ENCODE measurements at regions not wholly inside any gene's neighbourhood (a gene's known extent, or its start where the extent isn't known, plus 50 kb on each side); places are given as distances from the start of the nearest gene placed in this dataset.

DNA sequence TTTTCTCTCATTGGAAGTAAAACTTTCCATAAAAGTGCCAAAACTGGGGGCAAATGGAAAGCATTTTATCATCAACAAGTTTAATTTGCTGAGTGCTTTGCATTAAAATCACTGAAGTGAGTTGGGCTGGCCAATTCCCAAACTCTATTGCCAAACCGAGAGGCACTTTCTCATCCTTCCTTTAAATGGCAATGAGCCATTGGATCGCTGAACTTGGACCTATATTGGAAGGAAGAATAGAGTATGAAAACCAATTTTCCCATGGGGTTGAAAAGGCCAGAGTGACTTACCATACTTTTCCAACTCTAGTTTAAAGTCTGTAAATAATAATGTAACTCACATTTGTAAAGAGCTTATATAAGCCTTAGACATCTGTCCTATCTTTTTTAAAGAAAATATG lies 189.1 kb upstream of the C1orf87 start:
- Mint-ChIP-seq H3K4me1 (no peaks in the 10 kb centered on the region), H3K4me3 (no peak overlapping the region), H3K27me3 (ENCODE audit: low read depth in 3 of 3) (peaks cover 0 to 2% (median 2%) of the 10 kb centered on the region in 3 donors), H3K9me3 (peaks cover 0 to 5% (median 2%) of the 10 kb centered on the region in 7 donors), H3K27ac (no peak overlapping the region), H3K36me3 (no peaks in the 10 kb centered on the region)
- intact Hi-C loops (cut with micrococcal nuclease) = no loop called here
- Histone ChIP-seq H3K4me2 (replicated peaks; ENCODE audit: extremely low read depth, low read length, poor library complexity, severe bottlenecking) (no peak overlapping the region), H3K79me2 (ENCODE audit: insufficient read depth, low read length) (no peaks in the 10 kb centered on the region), H3K27ac (ENCODE audit: low read depth in 1 of 2, low read length in 2 of 2) (no peak overlapping the region), H3K4me1 (ENCODE audit: control insufficient read depth in 1 of 2, insufficient read depth in 2 of 2, low read length in 2 of 2) (no peaks in the 10 kb centered on the region), H3K27me3 (ENCODE audit: control insufficient read depth in 2 of 2, insufficient read depth in 2 of 2, low read length in 2 of 2) (no peaks in the 10 kb centered on the region), H3K36me3 (replicated peaks in 1 of 2; ENCODE audit: control insufficient read depth in 1 of 2, insufficient read depth in 2 of 2, low read length in 2 of 2) (no peaks in the 10 kb centered on the region), H3K4me3 (replicated peaks in 1 of 3; ENCODE audit: low read depth in 2 of 3, low read length in 3 of 3) (no peak overlapping the region), H2AFZ (ENCODE audit: insufficient read depth, low read depth, low read length, poor library complexity, severe bottlenecking) (no peak overlapping the region), H4K20me1 (ENCODE audit: insufficient read depth, low read length) (no peaks in the 10 kb centered on the region), H3K9me3 (replicated peaks in 1 of 2; ENCODE audit: control insufficient read depth in 1 of 2, insufficient read depth in 1 of 2, low read length in 2 of 2) (no peaks in the 10 kb centered on the region), H3K9ac (ENCODE audit: insufficient read depth, low read length, poor library complexity, severe bottlenecking) (no peak overlapping the region)
- DNase-seq = no peak
- TF ChIP-seq, protein P1, sequence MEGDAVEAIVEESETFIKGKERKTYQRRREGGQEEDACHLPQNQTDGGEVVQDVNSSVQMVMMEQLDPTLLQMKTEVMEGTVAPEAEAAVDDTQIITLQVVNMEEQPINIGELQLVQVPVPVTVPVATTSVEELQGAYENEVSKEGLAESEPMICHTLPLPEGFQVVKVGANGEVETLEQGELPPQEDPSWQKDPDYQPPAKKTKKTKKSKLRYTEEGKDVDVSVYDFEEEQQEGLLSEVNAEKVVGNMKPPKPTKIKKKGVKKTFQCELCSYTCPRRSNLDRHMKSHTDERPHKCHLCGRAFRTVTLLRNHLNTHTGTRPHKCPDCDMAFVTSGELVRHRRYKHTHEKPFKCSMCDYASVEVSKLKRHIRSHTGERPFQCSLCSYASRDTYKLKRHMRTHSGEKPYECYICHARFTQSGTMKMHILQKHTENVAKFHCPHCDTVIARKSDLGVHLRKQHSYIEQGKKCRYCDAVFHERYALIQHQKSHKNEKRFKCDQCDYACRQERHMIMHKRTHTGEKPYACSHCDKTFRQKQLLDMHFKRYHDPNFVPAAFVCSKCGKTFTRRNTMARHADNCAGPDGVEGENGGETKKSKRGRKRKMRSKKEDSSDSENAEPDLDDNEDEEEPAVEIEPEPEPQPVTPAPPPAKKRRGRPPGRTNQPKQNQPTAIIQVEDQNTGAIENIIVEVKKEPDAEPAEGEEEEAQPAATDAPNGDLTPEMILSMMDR (IDR thresholded peaks at IDR 0.05) = no peak
- WGBS (ENCODE audit: insufficient coverage) = no CpG with 5 or more reads among the region's 2 CpGs

DNA sequence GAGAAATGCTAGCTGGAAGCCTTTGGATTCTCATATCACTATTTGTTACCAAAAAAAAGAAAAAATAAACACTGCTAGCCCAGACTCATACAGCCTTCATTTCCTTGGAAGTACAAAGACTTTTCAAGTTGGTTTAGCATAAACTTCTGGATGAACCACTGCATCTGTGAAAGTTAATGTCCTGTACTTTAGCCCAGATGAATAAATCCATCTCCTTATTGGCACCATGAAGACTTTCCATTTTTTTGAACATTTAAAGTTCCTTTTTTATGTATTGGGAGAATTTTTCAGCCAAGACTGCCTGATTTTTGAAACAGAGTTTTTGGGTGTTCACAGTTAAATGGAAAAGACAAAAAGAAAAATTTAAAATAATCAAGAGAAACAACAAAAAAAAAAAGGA lies 184.0 kb upstream of the C1orf87 start:
- Histone ChIP-seq H3K9ac (ENCODE audit: insufficient read depth, low read length, poor library complexity, severe bottlenecking) (no peak overlapping the region), H3K27ac (ENCODE audit: low read depth in 1 of 2, low read length in 2 of 2) (no peak overlapping the region), H3K9me3 (replicated peaks in 1 of 2; ENCODE audit: control insufficient read depth in 1 of 2, insufficient read depth in 1 of 2, low read length in 2 of 2) (no peaks in the 10 kb centered on the region), H4K20me1 (ENCODE audit: insufficient read depth, low read length) (no peaks in the 10 kb centered on the region), H3K36me3 (replicated peaks in 1 of 2; ENCODE audit: control insufficient read depth in 1 of 2, insufficient read depth in 2 of 2, low read length in 2 of 2) (no peaks in the 10 kb centered on the region), H3K4me1 (ENCODE audit: control insufficient read depth in 1 of 2, insufficient read depth in 2 of 2, low read length in 2 of 2) (no peaks in the 10 kb centered on the region), H3K4me2 (replicated peaks; ENCODE audit: extremely low read depth, low read length, poor library complexity, severe bottlenecking) (no peak overlapping the region), H3K4me3 (replicated peaks in 1 of 3; ENCODE audit: low read depth in 2 of 3, low read length in 3 of 3) (no peak overlapping the region), H3K27me3 (ENCODE audit: control insufficient read depth in 2 of 2, insufficient read depth in 2 of 2, low read length in 2 of 2) (no peaks in the 10 kb centered on the region), H3K79me2 (ENCODE audit: insufficient read depth, low read length) (no peaks in the 10 kb centered on the region), H2AFZ (ENCODE audit: insufficient read depth, low read depth, low read length, poor library complexity, severe bottlenecking) (no peak overlapping the region)
- TF ChIP-seq, protein P1 (IDR thresholded peaks at IDR 0.05) = no peak
- DNase-seq = no peak
- Mint-ChIP-seq H3K9me3 (peaks cover 0 to 5% (median 2%) of the 10 kb centered on the region in 7 donors), H3K4me3 (no peak overlapping the region), H3K27ac (no peak overlapping the region), H3K4me1 (no peaks in the 10 kb centered on the region), H3K36me3 (no peaks in the 10 kb centered on the region), H3K27me3 (ENCODE audit: low read depth in 3 of 3) (peaks cover 0 to 2% (median 0%) of the 10 kb centered on the region in 3 donors)
- intact Hi-C loops (cut with micrococcal nuclease) = no loop called here
